NCI-H2029 (cell line): ENCODE measurements at regions not wholly inside any gene's neighbourhood (a gene's known extent, or its start where the extent isn't known, plus 50 kb on each side); places are given as distances from the start of the nearest gene placed in this dataset.
A peak's percentile ranks its signal among the peaks of the same experiment; 100 is the strongest.
"Not testable (repeated sequence)": the region's sequence is repeated elsewhere in the genome, so short reads cannot be mapped to it uniquely, and the experiment has no call there.

Source experiments
- DNase-seq: peaks from one replicate; lab custom pipeline; 2025; lab: John Stamatoyannopoulos, UW

- no peak for DNase-seq
These were observed 69.7 kb downstream of the RPS6KA4 start for GRCh38 chr11:64428693-64429092.

- DNase-seq: no peak
These were observed 71.0 kb downstream of the RPS6KA4 start for GRCh38 chr11:64429970-64430369.

DNA sequence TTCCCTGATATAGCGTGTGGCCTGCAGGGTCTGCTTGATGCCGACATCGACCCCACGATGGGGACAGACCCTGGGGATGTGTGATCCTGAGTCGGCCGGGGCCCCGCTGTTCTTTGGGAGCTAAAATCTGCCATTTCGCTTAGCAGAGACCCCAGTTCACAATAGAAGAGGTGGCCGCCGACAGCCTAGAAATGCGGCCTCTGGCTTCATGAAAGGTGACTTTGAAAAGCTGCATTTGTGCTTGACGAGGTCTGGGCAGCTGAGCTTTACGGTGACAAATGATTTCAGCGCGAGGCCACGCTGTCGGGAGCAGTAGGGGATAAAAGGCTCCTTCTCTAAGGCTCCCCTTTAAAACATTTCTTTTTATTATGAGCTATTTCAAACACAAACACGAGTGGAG lies 71.7 kb downstream of the RPS6KA4 start:
- DNase-seq: no peak

DNA sequence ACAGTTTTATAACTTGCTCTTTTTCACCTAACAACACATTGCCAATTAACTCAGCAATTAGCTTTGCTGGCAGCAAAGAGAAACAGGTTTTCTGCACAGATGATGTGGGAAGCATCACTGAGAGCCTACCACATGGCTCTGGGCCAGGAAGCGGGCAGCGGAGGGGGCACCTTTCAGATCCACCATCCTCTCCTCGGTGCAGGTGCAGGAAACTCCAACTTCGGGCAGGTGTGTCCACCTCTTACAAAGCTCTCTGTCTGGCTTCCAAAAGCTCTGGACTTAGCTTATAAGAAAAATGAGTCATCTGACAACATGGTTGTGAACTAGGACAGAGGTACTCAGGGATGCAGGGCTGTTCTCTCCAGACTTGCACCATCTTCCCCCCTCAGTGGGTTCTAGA lies 77.0 kb downstream of the RPS6KA4 start:
- no peak for DNase-seq

DNA sequence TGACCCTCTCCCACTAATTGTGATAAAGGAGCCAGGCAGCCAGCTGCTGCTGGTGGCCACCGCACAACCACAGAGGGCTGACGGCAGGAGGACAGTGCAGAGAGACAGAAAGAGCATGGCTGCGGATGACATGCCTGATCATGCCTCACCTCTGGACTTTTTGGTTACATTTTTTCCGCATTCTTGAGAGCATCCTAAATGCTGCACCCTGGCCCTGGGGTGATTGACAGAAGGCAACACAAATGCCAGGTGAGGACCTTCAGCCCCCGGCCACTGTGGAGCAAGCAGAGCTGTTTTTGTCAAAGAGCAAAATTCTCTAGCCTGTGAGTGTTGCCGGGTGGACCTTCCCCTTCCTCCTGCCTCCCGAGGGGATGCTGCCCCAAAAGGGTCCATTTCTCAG lies 78.5 kb downstream of the RPS6KA4 start:
- DNase-seq: no peak

DNA sequence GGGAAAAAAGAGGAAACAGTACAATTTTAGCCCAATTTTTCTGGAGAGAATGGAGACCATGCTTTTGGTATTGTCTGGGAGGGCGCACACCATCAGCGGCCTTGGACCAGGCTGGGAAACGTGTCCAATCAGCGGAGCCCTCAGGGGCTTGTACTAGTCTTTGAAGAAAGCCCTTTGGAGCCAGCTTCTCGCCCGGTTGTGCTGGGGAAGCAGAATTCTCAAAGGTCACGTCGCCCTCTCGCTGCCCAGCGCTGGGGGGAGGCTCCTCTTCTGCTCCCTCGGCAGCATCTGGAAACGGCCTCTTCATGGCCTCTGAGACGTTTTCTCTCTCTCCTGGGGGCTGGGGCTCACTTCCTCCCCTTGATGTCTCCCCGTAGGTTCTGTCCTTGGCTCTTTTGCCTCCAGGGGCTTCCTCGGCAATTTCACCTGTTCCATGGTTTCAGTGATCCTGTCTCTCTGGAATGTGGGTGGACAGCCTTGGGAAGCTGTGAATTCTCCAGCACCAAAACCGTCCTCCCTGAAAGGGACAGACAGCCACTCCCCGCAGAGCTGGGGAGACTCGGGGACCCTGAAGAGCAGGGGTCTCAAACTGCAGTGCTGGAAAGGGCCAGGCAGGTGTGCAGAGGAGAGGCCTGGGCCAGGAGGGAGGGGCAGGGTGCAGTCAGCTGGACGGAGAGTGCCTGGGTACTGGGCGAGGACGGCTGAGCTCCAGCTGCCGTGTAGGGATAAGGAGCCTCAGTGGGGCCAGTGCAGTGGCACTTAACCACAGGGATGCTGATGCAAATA lies 80.2 kb downstream of the RPS6KA4 start:
- no peak for DNase-seq

DNA sequence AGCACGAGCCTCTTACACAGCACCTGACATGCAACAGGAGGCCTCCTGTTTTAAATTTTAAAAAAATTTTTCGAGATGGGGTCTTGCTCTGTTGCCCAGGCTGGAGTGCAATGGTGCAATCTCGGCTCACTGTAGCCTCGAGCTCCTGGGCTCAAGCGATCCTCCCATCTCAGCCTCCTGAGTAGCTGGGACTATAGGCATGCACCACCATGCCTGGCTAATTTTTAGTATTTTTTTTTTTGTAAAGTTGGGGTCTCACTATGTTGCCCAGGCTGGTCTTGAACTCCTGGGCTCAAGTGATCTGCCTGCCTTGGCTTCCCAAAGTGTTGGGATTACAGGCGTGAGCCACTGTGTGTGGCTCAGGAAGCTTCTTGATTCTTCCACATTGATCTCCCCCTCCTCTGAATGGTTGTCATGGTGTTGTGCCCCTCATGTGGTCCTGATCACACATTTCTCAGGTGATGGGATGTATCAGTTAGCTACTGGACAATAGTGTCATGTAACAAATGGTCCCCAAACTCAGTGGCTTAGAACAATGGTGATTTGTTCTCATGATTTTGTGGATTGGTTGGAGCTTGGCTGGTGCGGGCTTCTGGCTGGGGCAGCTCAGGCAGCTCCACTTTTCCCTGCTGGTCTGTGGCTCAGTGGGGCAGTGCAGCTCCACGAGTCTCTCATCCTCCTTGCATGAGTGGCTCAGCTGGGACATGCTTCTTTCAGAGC lies 81.0 kb downstream of the RPS6KA4 start:
- DNase-seq: not testable (repeated sequence)

GRCh38 chr11:64441127-64441526 lies 82.2 kb downstream of the RPS6KA4 start:
- DNase-seq: no peak

DNA sequence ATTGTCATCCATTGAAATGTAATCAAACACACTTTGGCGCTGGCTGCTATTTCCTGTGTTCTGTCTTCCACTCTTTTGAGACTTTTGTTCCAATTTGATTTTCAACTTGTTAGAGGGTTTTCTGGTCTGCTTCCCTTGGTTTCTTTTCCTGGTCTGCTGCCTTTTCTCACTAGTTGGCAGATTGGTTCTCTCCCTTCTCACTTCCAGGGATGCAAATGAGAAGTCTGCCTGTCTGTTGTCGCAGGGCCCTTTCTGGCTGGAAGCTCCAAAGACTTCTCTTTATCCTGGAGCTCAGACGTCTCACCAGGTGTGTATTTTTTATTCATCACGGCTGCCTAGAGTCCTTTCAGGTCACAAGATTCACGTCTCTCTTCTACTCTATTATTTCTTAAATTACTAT lies 84.0 kb downstream of the RPS6KA4 start:
- DNase-seq: no peak

- no peak for DNase-seq
These were observed 86.0 kb downstream of the RPS6KA4 start for GRCh38 chr11:64444838-64445441.

GRCh38 chr11:64445651-64446050 lies 86.7 kb downstream of the RPS6KA4 start:
- no peak for DNase-seq

DNA sequence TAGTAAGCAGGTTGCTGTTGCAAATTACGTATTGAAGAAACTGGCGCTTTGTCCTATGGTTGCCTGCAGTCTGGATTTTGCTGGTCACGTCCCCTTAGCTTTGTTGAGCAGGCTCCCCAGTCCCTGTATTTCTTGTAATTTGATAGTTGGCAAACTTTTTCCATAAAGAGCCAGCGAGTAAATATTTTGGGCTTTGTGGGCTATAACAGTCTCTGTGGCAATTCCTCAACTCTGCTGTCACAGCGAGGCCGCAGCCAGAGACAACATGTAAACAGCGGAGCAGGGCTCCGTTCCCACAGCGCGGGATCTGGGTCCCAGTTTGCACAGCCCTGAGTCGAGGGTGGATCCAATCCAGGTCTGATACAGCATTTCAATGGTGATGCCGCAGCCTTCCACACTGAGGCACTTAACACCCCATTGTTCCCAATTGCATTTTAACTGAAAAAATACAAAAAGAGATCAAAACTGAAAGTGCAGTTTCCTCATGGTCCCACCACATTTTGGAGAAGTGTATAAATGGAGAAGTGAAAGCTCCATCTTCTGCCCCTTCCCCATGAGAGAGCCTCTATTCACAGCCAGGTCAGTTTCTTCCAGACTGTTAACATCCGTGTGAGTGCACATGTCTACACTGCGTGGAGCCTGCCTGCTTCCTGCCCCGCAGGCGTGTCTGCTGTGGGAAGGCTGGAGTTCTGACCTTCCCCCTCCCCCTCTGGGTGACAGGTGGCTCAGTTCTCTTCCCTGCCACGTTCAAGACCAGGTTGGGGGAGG lies 89.1 kb downstream of the RPS6KA4 start:
- DNase-seq: no peak

DNA sequence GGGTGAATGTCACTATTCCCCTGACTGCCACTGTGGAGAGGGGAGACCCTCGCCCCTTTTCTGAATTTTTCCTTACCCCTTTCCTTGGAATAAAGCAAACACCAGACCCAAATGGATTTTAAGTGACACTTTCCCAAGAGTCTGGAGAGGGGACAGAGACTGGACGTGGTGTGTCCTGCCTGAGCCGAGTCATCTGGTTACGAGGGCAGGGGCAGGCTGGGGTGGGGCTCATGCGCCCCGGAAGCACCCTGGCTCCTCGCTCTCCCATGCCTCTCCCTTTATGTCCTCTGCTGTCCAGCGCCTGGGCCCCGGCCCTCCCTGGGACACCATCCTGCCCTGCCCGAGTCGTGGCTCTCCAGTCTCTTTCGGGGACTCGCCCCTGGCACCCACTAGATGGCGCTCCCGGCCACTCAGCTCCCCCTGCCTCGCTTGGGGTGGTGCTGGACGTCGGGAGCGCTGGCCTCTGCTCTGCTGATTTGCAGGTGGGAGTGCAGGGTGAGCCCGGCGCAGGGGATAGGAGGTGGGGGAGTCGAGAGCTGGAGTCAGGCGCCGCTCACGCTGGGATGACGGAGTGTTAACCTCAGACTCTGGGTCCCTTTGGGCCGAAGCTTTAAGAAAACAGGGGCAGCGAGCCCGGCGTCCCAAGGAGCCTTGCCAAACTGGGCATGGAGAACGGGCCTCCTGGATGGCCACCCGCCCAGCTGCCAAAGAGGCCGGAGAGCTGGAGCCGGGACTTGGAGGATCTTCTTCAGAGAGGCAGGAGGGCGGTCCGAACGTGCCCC lies 89.8 kb downstream of the RPS6KA4 start:
- DNase-seq: no peak

GRCh38 chr11:64449381-64450167 lies 90.6 kb downstream of the RPS6KA4 start:
- peak; percentile 66 for DNase-seq

DNA sequence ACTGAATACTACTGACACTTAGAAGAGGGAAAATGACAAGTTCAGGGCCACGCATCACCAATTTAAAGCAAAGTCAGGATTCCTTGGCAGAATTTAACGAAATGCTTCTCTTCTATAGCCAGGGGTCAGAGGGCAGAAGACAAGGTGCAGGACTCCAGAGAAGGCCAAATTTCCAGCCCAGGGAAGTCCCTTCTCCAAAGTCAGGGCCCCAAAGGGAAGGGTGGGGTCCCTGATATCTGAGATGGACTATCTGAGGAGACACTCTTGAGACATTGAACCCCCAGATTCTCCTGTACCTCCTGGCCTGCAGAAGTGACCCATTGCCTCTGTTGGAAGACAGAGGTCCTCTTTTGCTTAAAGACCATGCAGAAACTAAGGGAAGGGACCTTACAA lies 91.2 kb downstream of the RPS6KA4 start:
- DNase-seq: no peak

GRCh38 chr11:64451856-64452255 lies 92.9 kb downstream of the RPS6KA4 start:
- DNase-seq: no peak

- no peak for DNase-seq
These were observed 94.5 kb downstream of the RPS6KA4 start for GRCh38 chr11:64453466-64453865.

DNA sequence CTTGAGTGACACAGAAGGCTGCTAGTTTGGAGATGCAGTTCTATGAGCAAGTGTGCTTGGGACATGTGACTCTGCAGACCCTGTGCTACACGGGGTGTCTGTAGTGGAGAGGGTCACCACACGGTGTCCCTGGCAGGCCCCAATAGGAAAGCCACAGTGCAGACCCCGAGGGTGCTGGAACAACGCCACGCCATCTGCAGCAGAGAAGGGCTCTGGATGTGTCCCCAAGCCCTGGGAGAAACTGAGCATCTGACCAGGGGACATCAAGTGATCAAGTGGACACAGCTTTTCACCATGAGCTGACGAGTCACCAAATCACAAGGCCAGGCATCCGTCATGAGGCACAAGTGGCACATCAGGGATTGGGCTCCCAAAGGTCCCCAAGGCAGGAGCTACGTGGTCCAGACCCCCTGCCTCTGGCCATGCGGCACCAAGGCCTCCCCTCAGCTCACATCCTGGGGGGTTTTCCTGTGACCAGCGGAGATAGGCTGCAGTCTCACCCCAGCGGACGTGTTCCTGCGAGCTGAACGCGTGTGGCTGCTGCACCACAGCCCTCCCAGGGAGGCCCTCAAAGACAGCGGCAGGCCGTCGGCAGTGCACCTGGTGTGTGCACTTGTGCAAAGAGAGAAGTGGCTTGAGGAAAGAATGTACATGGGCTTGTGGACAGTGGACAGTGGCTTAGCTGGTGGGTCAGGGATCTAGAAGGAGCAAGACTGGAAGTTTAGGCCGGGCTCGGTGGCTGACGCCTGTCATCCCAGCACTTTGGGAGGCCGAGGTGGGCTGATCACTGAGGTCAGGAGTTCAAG lies 96.7 kb downstream of the RPS6KA4 start:
- no peak for DNase-seq

- DNase-seq: no peak
These were observed 97.8 kb downstream of the RPS6KA4 start for GRCh38 chr11:64456509-64457320.
